ENCODE measurements at regions not wholly inside any gene's neighbourhood (a gene's known extent, or its start where the extent isn't known, plus 50 kb on each side); places are given as distances from the start of the nearest gene placed in this dataset.

GRCh38 chr5:161089569-161089968 is 237.6 kb upstream of the ATP10B start:
- H3K4me2 ChIP-seq: no peak overlapping the region
- no peak overlapping the region for H3K4me3 ChIP-seq
- H3K9ac ChIP-seq: no peak overlapping the region
- H3K9me3 ChIP-seq: peaks cover 17% of the 10 kb centered on the region
- no peaks in the 10 kb centered on the region for H4K20me1 ChIP-seq
- no peak overlapping the region for H3K27ac ChIP-seq
- H3K4me1 ChIP-seq: no peaks in the 10 kb centered on the region
- no peaks in the 10 kb centered on the region for H3K27me3 ChIP-seq
- TF ChIP-seq Cebpa-rat (IDR thresholded peaks at IDR 0.05): peak; percentile 56; the same call in 1 of the 2 replicates
- no peaks in the 10 kb centered on the region for H3K36me3 ChIP-seq

- Histone ChIP-seq H3K36me3 (no peaks in the 10 kb centered on the region), H4K20me1 (no peaks in the 10 kb centered on the region), H3K27ac (no peak overlapping the region), H3K4me2 (no peak overlapping the region), H3K4me1 (no peaks in the 10 kb centered on the region), H3K27me3 (no peaks in the 10 kb centered on the region), H3K9me3 (no peaks in the 10 kb centered on the region), H3K4me3 (no peak overlapping the region), H3K9ac (no peak overlapping the region)
- TF ChIP-seq Cebpa-rat (IDR thresholded peaks at IDR 0.05): no peak
Observed at GRCh38 chr5:161086461-161086860, 234.4 kb upstream of the ATP10B start.

- no peak overlapping the region for H3K27ac ChIP-seq
- no peak overlapping the region for H3K4me2 ChIP-seq
- H3K4me3 ChIP-seq: no peak overlapping the region
- H3K9ac ChIP-seq: no peak overlapping the region
- no peaks in the 10 kb centered on the region for H3K4me1 ChIP-seq
- no peaks in the 10 kb centered on the region for H3K36me3 ChIP-seq
- no peaks in the 10 kb centered on the region for H3K9me3 ChIP-seq
- no peaks in the 10 kb centered on the region for H3K27me3 ChIP-seq
- TF ChIP-seq Cebpa-rat (IDR thresholded peaks at IDR 0.05): no peak
- H4K20me1 ChIP-seq: no peaks in the 10 kb centered on the region
Observed at GRCh38 chr5:161085056-161085455, 233.0 kb upstream of the ATP10B start.

GRCh38 chr5:161084115-161084514 is 232.1 kb upstream of the ATP10B start:
- no peaks in the 10 kb centered on the region for H3K27me3 ChIP-seq
- no peak overlapping the region for H3K4me3 ChIP-seq
- H4K20me1 ChIP-seq: no peaks in the 10 kb centered on the region
- H3K4me2 ChIP-seq: no peak overlapping the region
- H3K27ac ChIP-seq: no peak overlapping the region
- no peaks in the 10 kb centered on the region for H3K9me3 ChIP-seq
- H3K36me3 ChIP-seq: no peaks in the 10 kb centered on the region
- no peak for TF ChIP-seq Cebpa-rat (IDR thresholded peaks at IDR 0.05)
- H3K4me1 ChIP-seq: no peaks in the 10 kb centered on the region
- no peak overlapping the region for H3K9ac ChIP-seq

GRCh38 chr5:161078793-161079192 is 226.8 kb upstream of the ATP10B start:
- TF ChIP-seq Cebpa-rat (IDR thresholded peaks at IDR 0.05): no peak
- Histone ChIP-seq H3K4me1 (no peaks in the 10 kb centered on the region), H3K27ac (no peak overlapping the region), H3K27me3 (no peaks in the 10 kb centered on the region), H3K36me3 (no peaks in the 10 kb centered on the region), H4K20me1 (no peaks in the 10 kb centered on the region), H3K4me2 (no peak overlapping the region), H3K9ac (no peak overlapping the region), H3K4me3 (no peak overlapping the region), H3K9me3 (no peaks in the 10 kb centered on the region)

- H3K4me2 ChIP-seq: no peak overlapping the region
- no peaks in the 10 kb centered on the region for H3K4me1 ChIP-seq
- TF ChIP-seq Cebpa-rat (IDR thresholded peaks at IDR 0.05): no peak
- H3K9ac ChIP-seq: no peak overlapping the region
- no peaks in the 10 kb centered on the region for H3K9me3 ChIP-seq
- no peak overlapping the region for H3K4me3 ChIP-seq
- no peaks in the 10 kb centered on the region for H3K27me3 ChIP-seq
- no peaks in the 10 kb centered on the region for H4K20me1 ChIP-seq
- no peaks in the 10 kb centered on the region for H3K36me3 ChIP-seq
- H3K27ac ChIP-seq: no peak overlapping the region
Observed at GRCh38 chr5:161077936-161078545, 226.0 kb upstream of the ATP10B start.

- H4K20me1 ChIP-seq: no peaks in the 10 kb centered on the region
- no peaks in the 10 kb centered on the region for H3K36me3 ChIP-seq
- H3K27me3 ChIP-seq: no peaks in the 10 kb centered on the region
- no peak overlapping the region for H3K4me2 ChIP-seq
- H3K27ac ChIP-seq: no peak overlapping the region
- no peak for TF ChIP-seq Cebpa-rat (IDR thresholded peaks at IDR 0.05)
- no peak overlapping the region for H3K9ac ChIP-seq
- H3K4me1 ChIP-seq: no peaks in the 10 kb centered on the region
- H3K4me3 ChIP-seq: no peak overlapping the region
- no peaks in the 10 kb centered on the region for H3K9me3 ChIP-seq
Observed at GRCh38 chr5:161077496-161077895, 225.5 kb upstream of the ATP10B start.

GRCh38 chr5:161064781-161065180 is 212.8 kb upstream of the ATP10B start:
- H3K27me3 ChIP-seq: no peaks in the 10 kb centered on the region
- H3K9ac ChIP-seq: no peak overlapping the region
- H3K4me2 ChIP-seq: no peak overlapping the region
- no peaks in the 10 kb centered on the region for H4K20me1 ChIP-seq
- no peaks in the 10 kb centered on the region for H3K36me3 ChIP-seq
- H3K4me3 ChIP-seq: no peak overlapping the region
- no peaks in the 10 kb centered on the region for H3K9me3 ChIP-seq
- TF ChIP-seq Cebpa-rat (IDR thresholded peaks at IDR 0.05): no peak
- H3K27ac ChIP-seq: no peak overlapping the region
- H3K4me1 ChIP-seq: no peaks in the 10 kb centered on the region

GRCh38 chr5:161064297-161064696 is 212.3 kb upstream of the ATP10B start:
- Histone ChIP-seq H3K27ac (no peak overlapping the region), H3K4me1 (no peaks in the 10 kb centered on the region), H3K27me3 (no peaks in the 10 kb centered on the region), H3K9ac (no peak overlapping the region), H3K4me2 (no peak overlapping the region), H3K4me3 (no peak overlapping the region), H3K9me3 (no peaks in the 10 kb centered on the region), H3K36me3 (no peaks in the 10 kb centered on the region), H4K20me1 (no peaks in the 10 kb centered on the region)
- no peak for TF ChIP-seq Cebpa-rat (IDR thresholded peaks at IDR 0.05)

- Histone ChIP-seq H3K9ac (no peak overlapping the region), H3K4me3 (no peak overlapping the region), H3K9me3 (no peaks in the 10 kb centered on the region), H4K20me1 (no peaks in the 10 kb centered on the region), H3K4me2 (no peak overlapping the region), H3K27ac (no peak overlapping the region), H3K27me3 (no peaks in the 10 kb centered on the region), H3K36me3 (no peaks in the 10 kb centered on the region), H3K4me1 (no peaks in the 10 kb centered on the region)
- TF ChIP-seq Cebpa-rat (IDR thresholded peaks at IDR 0.05): no peak
Observed at GRCh38 chr5:161058781-161059180, 206.8 kb upstream of the ATP10B start.

GRCh38 chr5:161051920-161052500 is 200.0 kb upstream of the ATP10B start:
- no peak overlapping the region for H3K4me3 ChIP-seq
- H3K27me3 ChIP-seq: no peaks in the 10 kb centered on the region
- H3K9me3 ChIP-seq: no peaks in the 10 kb centered on the region
- H4K20me1 ChIP-seq: no peaks in the 10 kb centered on the region
- no peak overlapping the region for H3K27ac ChIP-seq
- TF ChIP-seq Cebpa-rat (IDR thresholded peaks at IDR 0.05): no peak
- no peaks in the 10 kb centered on the region for H3K4me1 ChIP-seq
- H3K36me3 ChIP-seq: no peaks in the 10 kb centered on the region
- no peak overlapping the region for H3K9ac ChIP-seq
- H3K4me2 ChIP-seq: no peak overlapping the region
